GM12878 (cell line): ENCODE measurements at regions not wholly inside any gene's neighbourhood (a gene's known extent, or its start where the extent isn't known, plus 50 kb on each side); places are given as distances from the start of the nearest gene placed in this dataset.

Experiments
- EP300 ChIP-seq, 2 experiments: fragments of 150-350 bp in 1 of 2; IDR thresholded peaks; 2 replicates each; pipeline ENCODE4 v1.6.1; 2011 to 2012; ENCODE audit warnings: low read depth in 2 of 2, low read length in 2 of 2, borderline replicate concordance in 1 of 2, improper control_type of control experiment in 1 of 2, inconsistent platforms in 1 of 2; ENCODE audit not compliant: control insufficient read depth in 1 of 2
- PAX8 ChIP-seq: fragments of 450-650 bp; IDR thresholded peaks from 2 replicates; pipeline ENCODE4 v1.6.1; 2017; ENCODE audit warnings: mild to moderate bottlenecking, moderate library complexity

- TF ChIP-seq PAX8 (no peak), EP300 (IDR thresholded peaks at IDR 0.05; ENCODE audit: borderline replicate concordance in 1 of 2, control insufficient read depth in 1 of 2, low read depth in 2 of 2, low read length in 2 of 2) (no peak)
These were observed 143.2 kb upstream of the EDNRB start for GRCh38 chr13:78061806-78062205.
